ENCODE measurements at regions not wholly inside any gene's neighbourhood (a gene's known extent, or its start where the extent isn't known, plus 50 kb on each side); places are given as distances from the start of the nearest gene placed in this dataset.
"Not testable (repeated sequence)": the region's sequence is repeated elsewhere in the genome, so short reads cannot be mapped to it uniquely, and the experiment has no call there.

- Mint-ChIP-seq H3K27me3 (peaks cover 7% of the 10 kb centered on the region), H3K4me3 (no peak overlapping the region), H3K4me1 (no peaks in the 10 kb centered on the region), H3K36me3 (ENCODE audit: low read depth) (no peaks in the 10 kb centered on the region), H3K27ac (no peak overlapping the region), H3K9me3 (no peaks in the 10 kb centered on the region)
- ATAC-seq, result no peak
- DNase-seq, result no peak
Measured at GRCh38 chrX:53883196-53883595, 161.1 kb downstream of the PHF8 start.

DNA sequence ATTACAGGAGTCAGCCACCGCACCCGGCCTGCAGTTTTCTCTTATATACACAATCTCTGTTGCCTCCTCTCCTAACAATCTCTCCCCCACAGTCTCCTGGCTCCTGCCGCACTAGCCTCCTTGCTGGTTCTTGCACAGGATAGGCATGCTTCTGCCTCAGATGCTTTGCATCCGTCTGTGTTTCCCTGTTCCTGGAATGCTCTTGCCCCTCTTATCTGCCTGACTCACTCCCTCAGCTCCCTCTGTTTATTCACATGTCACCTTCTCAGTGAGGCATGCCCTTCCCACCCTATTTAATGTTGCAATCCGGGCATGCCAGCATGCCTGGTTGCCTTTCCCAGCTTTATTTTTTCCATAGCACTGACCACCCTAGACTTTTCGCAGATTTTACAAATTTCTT lies 161.9 kb downstream of the PHF8 start:
- DNase-seq (no peak), ATAC-seq (no peak)
- Mint-ChIP-seq H3K4me1 (no peaks in the 10 kb centered on the region), H3K9me3 (no peaks in the 10 kb centered on the region), H3K27me3 (peaks cover 7% of the 10 kb centered on the region), H3K36me3 (ENCODE audit: low read depth) (no peaks in the 10 kb centered on the region), H3K4me3 (no peak overlapping the region), H3K27ac (no peak overlapping the region)

GRCh38 chrX:53880786-53881185 lies 163.5 kb downstream of the PHF8 start:
- H3K4me3 Mint-ChIP-seq; H3K36me3 Mint-ChIP-seq (ENCODE audit: low read depth); ATAC-seq; DNase-seq; H3K9me3 Mint-ChIP-seq; H3K4me1 Mint-ChIP-seq; H3K27ac Mint-ChIP-seq; H3K27me3 Mint-ChIP-seq: not testable (repeated sequence)

GRCh38 chrX:53859890-53860289 lies 173.4 kb upstream of the HUWE1 start:
- no peak overlapping the region for H3K27ac Mint-ChIP-seq
- no peaks in the 10 kb centered on the region for H3K4me1 Mint-ChIP-seq
- DNase-seq (no peak), ATAC-seq (no peak)
- H3K9me3 Mint-ChIP-seq, result no peaks in the 10 kb centered on the region
- H3K36me3 Mint-ChIP-seq (ENCODE audit: low read depth), result no peaks in the 10 kb centered on the region
- H3K27me3 Mint-ChIP-seq, result peaks cover 2% of the 10 kb centered on the region
- no peak overlapping the region for H3K4me3 Mint-ChIP-seq

DNA sequence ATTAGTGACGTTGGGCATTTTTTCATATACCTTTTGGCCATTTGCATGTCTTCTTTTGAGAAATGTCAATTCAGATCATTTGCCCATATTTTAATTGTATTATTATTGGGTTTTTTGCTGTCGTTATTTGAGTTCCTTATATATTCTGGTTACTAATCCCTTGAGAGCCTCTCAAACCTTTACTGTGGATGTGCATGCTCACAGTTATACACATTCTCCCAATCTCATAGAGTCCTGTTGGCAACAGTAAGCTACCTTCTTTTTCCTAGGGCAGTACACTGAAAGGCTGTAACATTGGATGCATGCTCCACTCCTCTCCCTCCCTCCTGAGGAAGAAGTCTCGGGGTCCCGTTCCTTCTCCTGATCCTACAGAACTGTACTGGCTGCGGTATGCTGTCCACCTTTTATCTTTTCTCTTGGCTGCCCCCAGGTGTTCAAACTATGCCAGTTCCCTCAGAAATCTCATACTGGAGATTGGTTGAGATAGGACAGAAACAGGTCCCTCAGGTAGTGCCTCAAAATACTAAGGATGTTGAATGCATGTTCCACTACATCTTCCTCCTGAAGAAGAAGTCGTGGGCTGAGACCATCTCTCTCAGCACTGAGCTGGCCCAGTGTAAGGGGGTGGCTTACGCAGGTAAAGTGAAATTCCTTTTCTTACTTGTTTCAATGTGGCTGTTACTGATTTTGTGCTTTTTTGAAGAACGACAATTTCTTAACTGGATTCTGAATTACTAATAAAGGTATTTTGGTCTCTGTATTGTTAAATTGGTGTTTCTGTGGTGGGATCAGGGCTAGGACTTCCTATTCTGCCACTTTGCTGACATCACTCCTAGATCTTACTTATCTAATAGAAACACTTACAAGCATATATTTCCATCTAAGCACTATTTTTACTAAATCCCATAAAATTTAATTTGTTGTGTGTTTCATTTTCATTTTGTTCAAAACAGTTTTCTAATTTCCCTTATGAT lies 145.4 kb upstream of the HUWE1 start:
- no peak overlapping the region for H3K4me3 Mint-ChIP-seq
- peak overlapping the region; percentile 18 for H3K27ac Mint-ChIP-seq
- peak; percentile 36 for DNase-seq

DNA sequence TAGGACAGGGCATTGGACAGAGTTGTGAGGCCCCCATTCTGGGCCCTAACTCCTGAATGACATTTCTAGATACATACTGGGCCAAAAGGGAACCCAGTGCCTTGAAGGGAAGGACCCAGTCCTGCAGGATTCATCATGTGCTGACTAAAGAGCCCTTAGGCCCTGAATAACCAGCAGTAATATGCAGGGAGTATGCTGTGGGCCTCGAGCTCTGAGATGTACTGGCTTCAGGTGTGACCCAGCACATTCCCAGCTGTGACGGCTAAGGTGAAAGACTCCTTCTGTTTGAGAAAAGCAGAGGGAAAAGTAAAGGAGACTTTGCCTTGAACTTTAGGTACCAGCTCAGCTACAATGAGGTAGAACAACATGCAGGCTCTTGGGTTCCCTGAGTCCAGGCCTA lies 138.2 kb upstream of the HUWE1 start:
- ATAC-seq (no peak), DNase-seq (no peak)
- no peak overlapping the region for H3K4me3 Mint-ChIP-seq
- no peaks in the 10 kb centered on the region for H3K27me3 Mint-ChIP-seq
- H3K36me3 Mint-ChIP-seq (ENCODE audit: low read depth), result no peaks in the 10 kb centered on the region
- no peaks in the 10 kb centered on the region for H3K9me3 Mint-ChIP-seq
- H3K27ac Mint-ChIP-seq, result no peak overlapping the region
- H3K4me1 Mint-ChIP-seq, result peaks cover 7% of the 10 kb centered on the region

More for the DNA sequence above, 145.4 kb upstream of the HUWE1 start:
- peaks cover 21% of the 10 kb centered on the region for H3K4me1 Mint-ChIP-seq
- H3K27me3 Mint-ChIP-seq, result no peaks in the 10 kb centered on the region
- ATAC-seq, result peak; percentile 75
- no peaks in the 10 kb centered on the region for H3K9me3 Mint-ChIP-seq
- no peaks in the 10 kb centered on the region for H3K36me3 Mint-ChIP-seq (ENCODE audit: low read depth)

- peaks cover 14% of the 10 kb centered on the region for H3K4me1 Mint-ChIP-seq
- H3K27ac Mint-ChIP-seq, result peak overlapping the region; percentile 56
- not testable (repeated sequence) for DNase-seq; H3K36me3 Mint-ChIP-seq (ENCODE audit: low read depth); H3K4me3 Mint-ChIP-seq; H3K27me3 Mint-ChIP-seq; H3K9me3 Mint-ChIP-seq
- ATAC-seq, result peak; percentile 72
Measured at GRCh38 chrX:53818115-53818514, 131.6 kb upstream of the HUWE1 start.

DNA sequence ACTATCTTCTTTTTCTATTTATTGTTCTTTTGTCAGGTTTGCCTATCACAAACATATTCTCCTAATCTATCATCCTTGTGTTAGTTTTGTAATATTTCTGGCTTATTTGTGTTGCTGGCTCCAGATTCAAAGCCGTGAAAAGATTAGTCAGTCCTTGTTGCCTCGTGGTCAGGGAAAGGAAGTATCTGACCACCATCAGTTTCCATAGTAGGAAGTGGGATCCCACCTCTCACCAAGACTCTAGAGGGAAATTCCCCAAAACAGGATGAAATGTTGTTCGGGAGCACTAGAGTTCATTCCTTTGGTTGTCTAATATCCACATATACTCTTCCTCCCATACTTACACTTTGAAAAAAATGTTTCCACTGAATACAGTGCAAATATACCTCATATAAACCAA lies 131.0 kb upstream of the HUWE1 start:
- Mint-ChIP-seq H3K27ac (peak overlapping the region; percentile 56), H3K36me3 (ENCODE audit: low read depth) (no peaks in the 10 kb centered on the region), H3K27me3 (no peaks in the 10 kb centered on the region), H3K4me1 (peaks cover 14% of the 10 kb centered on the region), H3K4me3 (peak overlapping the region; percentile 45), H3K9me3 (no peaks in the 10 kb centered on the region)
- ATAC-seq (no peak), DNase-seq (no peak)

DNA sequence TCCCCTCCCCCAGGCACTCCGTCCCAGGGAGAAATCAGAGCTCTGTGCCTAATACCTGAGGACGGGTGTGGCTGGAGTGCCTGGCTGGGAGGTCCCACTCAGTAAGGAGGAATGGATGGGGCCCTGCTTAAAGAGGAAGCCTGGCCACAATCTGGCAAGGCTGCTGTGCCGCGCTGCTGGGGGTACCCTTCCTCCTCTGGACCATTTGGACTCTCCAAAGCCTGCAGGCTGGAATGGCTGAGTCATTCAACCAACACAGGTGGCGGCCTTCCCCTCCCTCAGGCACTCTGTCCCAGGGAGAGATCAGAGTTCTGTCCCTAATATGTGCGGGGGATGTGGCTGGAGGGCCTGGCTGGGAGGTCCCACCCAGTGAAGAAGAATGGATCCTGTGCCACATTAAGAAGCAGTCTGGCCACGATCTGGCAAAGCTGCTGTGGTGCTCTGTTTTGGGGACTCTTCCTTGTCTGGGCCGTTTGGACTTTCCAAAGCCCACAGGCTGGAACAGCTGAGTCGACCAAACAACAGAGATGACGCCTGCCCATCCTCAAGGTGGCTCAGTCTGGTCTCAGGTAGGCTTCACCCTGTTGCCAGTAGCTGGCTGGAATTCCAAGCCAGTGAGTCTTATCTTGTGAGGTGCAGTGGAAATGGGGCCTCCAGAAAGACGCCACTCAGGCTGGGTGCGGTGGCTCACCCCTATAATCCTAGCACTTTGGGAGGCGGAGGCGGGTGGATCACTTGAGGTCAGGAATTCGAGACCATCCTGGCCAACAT lies 127.3 kb upstream of the HUWE1 start:
- no peaks in the 10 kb centered on the region for H3K36me3 Mint-ChIP-seq (ENCODE audit: low read depth)
- no peaks in the 10 kb centered on the region for H3K27me3 Mint-ChIP-seq
- DNase-seq (no peak), ATAC-seq (no peak)
- H3K4me1 Mint-ChIP-seq, result peaks cover 14% of the 10 kb centered on the region
- no peak overlapping the region for H3K27ac Mint-ChIP-seq
- H3K9me3 Mint-ChIP-seq, result no peaks in the 10 kb centered on the region
- H3K4me3 Mint-ChIP-seq, result no peak overlapping the region

GRCh38 chrX:53798281-53798680 lies 111.8 kb upstream of the HUWE1 start:
- Mint-ChIP-seq H3K36me3 (ENCODE audit: low read depth) (peaks cover 3% of the 10 kb centered on the region), H3K27me3 (no peaks in the 10 kb centered on the region), H3K27ac (no peak overlapping the region), H3K4me1 (peaks cover 13% of the 10 kb centered on the region), H3K9me3 (peaks cover 8% of the 10 kb centered on the region), H3K4me3 (no peak overlapping the region)
- no peak for DNase-seq
- ATAC-seq, result no peak

DNA sequence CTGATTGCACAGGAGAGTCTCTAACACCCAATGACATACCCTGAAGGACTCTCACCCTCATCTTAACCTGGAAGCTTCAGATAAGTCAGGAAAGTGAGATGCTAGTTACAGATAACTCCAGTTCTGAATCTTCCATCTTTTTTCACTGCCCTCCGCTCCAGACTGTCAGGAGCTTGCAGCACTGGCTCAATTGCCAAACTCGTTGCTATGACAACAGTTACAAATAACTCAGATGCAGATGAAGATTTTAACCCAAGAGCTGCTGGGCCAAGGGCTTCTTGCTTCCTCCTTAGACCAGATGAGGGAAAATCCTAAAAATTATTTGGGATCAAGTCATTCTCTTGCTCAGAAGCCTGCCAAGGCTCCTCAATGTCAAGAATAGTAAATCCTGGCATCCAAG lies 109.1 kb upstream of the HUWE1 start:
- no peak overlapping the region for H3K4me3 Mint-ChIP-seq

GRCh38 chrX:53794181-53794580 lies 107.7 kb upstream of the HUWE1 start:
- peak overlapping the region; percentile 62 for H3K27ac Mint-ChIP-seq
- ATAC-seq, result no peak
- H3K4me3 Mint-ChIP-seq, result no peak overlapping the region
- H3K9me3 Mint-ChIP-seq, result peaks cover 3% of the 10 kb centered on the region
- H3K4me1 Mint-ChIP-seq, result peaks cover 13% of the 10 kb centered on the region
- no peaks in the 10 kb centered on the region for H3K36me3 Mint-ChIP-seq (ENCODE audit: low read depth)
- no peaks in the 10 kb centered on the region for H3K27me3 Mint-ChIP-seq
- no peak for DNase-seq

More for the DNA sequence above, 109.1 kb upstream of the HUWE1 start:
- ATAC-seq (no peak), DNase-seq (no peak)
- no peak overlapping the region for H3K27ac Mint-ChIP-seq
- peaks cover 8% of the 10 kb centered on the region for H3K9me3 Mint-ChIP-seq
- no peaks in the 10 kb centered on the region for H3K27me3 Mint-ChIP-seq
- H3K36me3 Mint-ChIP-seq (ENCODE audit: low read depth), result peaks cover 3% of the 10 kb centered on the region
- H3K4me1 Mint-ChIP-seq, result peaks cover 13% of the 10 kb centered on the region

DNA sequence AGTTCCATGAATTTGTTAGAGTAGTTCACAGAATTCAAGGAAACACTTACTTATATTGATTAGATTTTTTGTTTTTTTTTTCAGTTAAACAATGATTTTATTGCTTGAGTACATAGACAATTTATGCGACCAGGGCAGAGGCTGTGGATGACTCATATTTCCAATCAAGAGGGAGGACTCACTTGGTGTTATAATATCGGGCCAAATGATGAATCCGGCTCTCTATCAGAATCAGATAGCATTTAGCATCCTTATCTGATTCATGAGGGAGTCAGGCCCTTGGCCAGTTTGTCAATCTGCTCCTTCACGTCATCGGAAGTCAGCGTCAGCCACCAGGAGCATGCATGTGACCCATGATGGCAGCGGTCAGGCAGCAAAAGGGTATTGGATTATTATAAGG lies 82.3 kb upstream of the HUWE1 start:
- no peak overlapping the region for H3K4me3 Mint-ChIP-seq
- peaks cover 2% of the 10 kb centered on the region for H3K36me3 Mint-ChIP-seq (ENCODE audit: low read depth)
- H3K27me3 Mint-ChIP-seq, result no peaks in the 10 kb centered on the region
- H3K4me1 Mint-ChIP-seq, result peaks cover 20% of the 10 kb centered on the region
- no peak for ATAC-seq
- H3K9me3 Mint-ChIP-seq, result peaks cover 9% of the 10 kb centered on the region
- H3K27ac Mint-ChIP-seq, result peak overlapping the region; percentile 56
- no peak for DNase-seq

DNA sequence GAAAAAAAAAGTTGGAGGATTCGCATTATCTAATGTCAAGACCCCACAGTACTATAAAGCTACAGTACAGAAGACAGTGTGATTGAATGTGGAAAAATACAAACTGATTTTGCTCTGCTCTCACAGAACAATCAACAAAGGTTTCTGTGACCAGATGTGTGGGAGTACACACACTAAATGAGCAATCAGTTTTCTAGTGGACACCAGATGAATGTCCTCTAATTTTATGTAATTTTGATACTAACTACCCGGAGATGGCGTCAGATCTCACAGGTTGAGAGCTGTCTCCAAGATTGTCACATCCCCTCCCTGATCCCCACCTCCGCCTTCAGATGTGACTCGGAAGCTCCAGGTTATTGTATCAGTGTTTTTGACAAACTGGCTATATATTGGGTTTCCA lies 81.9 kb upstream of the HUWE1 start:
- ATAC-seq (peak; percentile 57), DNase-seq (no peak)
- peaks cover 2% of the 10 kb centered on the region for H3K36me3 Mint-ChIP-seq (ENCODE audit: low read depth)
- H3K27me3 Mint-ChIP-seq, result no peaks in the 10 kb centered on the region
- H3K4me1 Mint-ChIP-seq, result peaks cover 20% of the 10 kb centered on the region
- peaks cover 9% of the 10 kb centered on the region for H3K9me3 Mint-ChIP-seq
- peak overlapping the region; percentile 56 for H3K27ac Mint-ChIP-seq
- H3K4me3 Mint-ChIP-seq, result no peak overlapping the region

DNA sequence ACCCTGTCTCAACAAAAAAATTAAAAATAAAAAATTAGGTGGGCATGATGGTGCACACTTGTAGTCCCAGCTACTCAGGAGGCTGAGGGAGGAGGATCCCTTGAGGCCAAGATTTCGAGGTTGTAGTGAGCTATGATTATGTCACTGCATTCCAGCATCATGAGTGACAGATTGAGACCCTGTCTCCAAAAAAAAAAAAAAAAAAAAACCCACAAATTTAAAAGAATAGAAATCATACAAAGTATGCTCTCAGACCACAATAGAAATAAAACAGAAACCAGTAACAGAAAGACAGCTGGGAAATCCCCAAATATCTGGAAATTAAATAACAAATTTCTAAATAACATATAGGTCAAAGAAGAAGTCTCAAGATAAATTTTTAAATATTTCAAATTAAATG lies 81.0 kb upstream of the HUWE1 start:
- Mint-ChIP-seq H3K4me3 (no peak overlapping the region), H3K4me1 (peaks cover 20% of the 10 kb centered on the region), H3K27ac (no peak overlapping the region), H3K9me3 (peaks cover 9% of the 10 kb centered on the region), H3K36me3 (ENCODE audit: low read depth) (peaks cover 2% of the 10 kb centered on the region), H3K27me3 (no peaks in the 10 kb centered on the region)
- DNase-seq, result no peak
- no peak for ATAC-seq
